Thyroid gland (tissue), 4 donors: ENCODE measurements at regions not wholly inside any gene's neighbourhood (a gene's known extent, or its start where the extent isn't known, plus 50 kb on each side); places are given as distances from the start of the nearest gene placed in this dataset.

Experiments used
- DNase-seq, 2 donors: peaks; one replicate each; pipeline ENCODE4 v3.0.0-alpha.2; 2019
- H3K27ac ChIP-seq, 3 donors: fragments of 200-600 bp; sonication (generic); 1 replicate in 2 of 3; 2 replicates in 1 of 3; pipeline ENCODE4 v1.5.1; 2016 to 2019; ENCODE audit warnings: mild to moderate bottlenecking in 1 of 3, moderate library complexity in 1 of 3
- H3K27me3 ChIP-seq: fragments of 200-600 bp; sonication (generic); one replicate; pipeline ENCODE4 v1.5.1; 2019
- H3K36me3 ChIP-seq, 2 donors: fragments of 200-600 bp; sonication (generic); one replicate each; pipeline ENCODE4 v1.5.1; 2016 to 2019
- H3K4me1 ChIP-seq, 2 donors: fragments of 200-600 bp; sonication (generic); one replicate each; pipeline ENCODE4 v1.5.1; 2017 to 2019
- H3K4me3 ChIP-seq, 3 donors: fragments of 200-600 bp; sonication (generic); replicated peaks in 1 of 3; 1 replicate in 2 of 3; 2 replicates in 1 of 3; pipeline ENCODE4 v1.5.1; 2016; ENCODE audit warnings: mild to moderate bottlenecking in 1 of 3
- H3K9me3 ChIP-seq: fragments of 200-600 bp; sonication (generic); one replicate; pipeline ENCODE4 v1.5.1; 2017
- CTCF ChIP-seq, 6 experiments: fragments of 200-600 bp in 3 of 6; fragments of 450-650 bp in 3 of 6; sonication (generic) in 3 of 6; IDR thresholded peaks; one replicate each; pipeline ENCODE4 v1.5.1; 2016 to 2019; ENCODE audit warnings: antibody characterized with exemption in 6 of 6, mild to moderate bottlenecking in 2 of 6, inconsistent platforms in 1 of 6, moderate library complexity in 1 of 6
- POLR2A ChIP-seq, 2 donors: fragments of 450-650 bp; IDR thresholded peaks; one replicate each; pipeline ENCODE4 v1.6.1; 2017; ENCODE audit warnings: antibody characterized with exemption in 2 of 2, mild to moderate bottlenecking in 2 of 2, moderate library complexity in 1 of 2
- WGBS, 2 donors: methylation state at CpG; one replicate each; pipeline ENCODE4 v1.1.5; 2017; 5-methylcytosine and 5-hydroxymethylcytosine counted together
- intact Hi-C: fragments of 100-400 bp; cut with DNase I; formaldehyde crosslinking; loops from one replicate; pipeline ENCODE4 v1.15.1; 2023

GRCh38 chr15:98308117-98308516 lies 340.2 kb upstream of the IGF1R start:
- no peak for TF ChIP-seq CTCF (IDR thresholded peaks at IDR 0.05)
- no peak for TF ChIP-seq POLR2A (IDR thresholded peaks at IDR 0.05)
- intact Hi-C loops = no loop called here
- Histone ChIP-seq H3K4me3 (no peak overlapping the region), H3K36me3 (no peaks in the 10 kb centered on the region), H3K27me3 (no peaks in the 10 kb centered on the region), H3K27ac (no peak overlapping the region), H3K4me1 (no peaks in the 10 kb centered on the region), H3K9me3 (no peaks in the 10 kb centered on the region)
- WGBS, 2 donors = 85 to 91% methylated on average over 4 of the region's 4 CpGs
- DNase-seq = no peak

- peak in 5 of 6 experiments; percentile 63 to 75 (median 74) for TF ChIP-seq CTCF (IDR thresholded peaks at IDR 0.05)
- no peak for TF ChIP-seq POLR2A (IDR thresholded peaks at IDR 0.05)
- H3K9me3 ChIP-seq = no peaks in the 10 kb centered on the region
- H3K4me1 ChIP-seq = no peaks in the 10 kb centered on the region
- H3K4me3 ChIP-seq = no peak overlapping the region
- H3K27me3 ChIP-seq = no peaks in the 10 kb centered on the region
- peak; percentile 83 to 88 for DNase-seq
- WGBS, 2 donors = 19% methylated on average over 8 of the region's 8 CpGs
- H3K36me3 ChIP-seq = no peaks in the 10 kb centered on the region
- intact Hi-C loops = loop anchor here (1.0 kb wide), 1 partner anchor 111 kb away; no protein-coding TSS in a partner anchor
- no peak overlapping the region for H3K27ac ChIP-seq
These were observed 336.7 kb upstream of the IGF1R start for GRCh38 chr15:98311566-98312188.

GRCh38 chr15:98312913-98313312 lies 335.4 kb upstream of the IGF1R start:
- WGBS, 2 donors = 82 to 89% methylated on average over 4 of the region's 4 CpGs
- H3K36me3 ChIP-seq = no peaks in the 10 kb centered on the region
- H3K27ac ChIP-seq = no peak overlapping the region
- intact Hi-C loops = no loop called here
- no peak for DNase-seq
- no peak for TF ChIP-seq CTCF (IDR thresholded peaks at IDR 0.05)
- no peak for TF ChIP-seq POLR2A (IDR thresholded peaks at IDR 0.05)
- no peaks in the 10 kb centered on the region for H3K9me3 ChIP-seq
- H3K4me3 ChIP-seq = no peak overlapping the region
- no peaks in the 10 kb centered on the region for H3K4me1 ChIP-seq
- H3K27me3 ChIP-seq = no peaks in the 10 kb centered on the region

GRCh38 chr15:98315971-98316370 lies 332.4 kb upstream of the IGF1R start:
- 57 to 63% methylated on average over 3 of the region's 3 CpGs for WGBS, 2 donors
- intact Hi-C loops = no loop called here

More at GRCh38 chr15:98315971-98316370, 332.4 kb upstream of the IGF1R start:
- no peak for DNase-seq
- Histone ChIP-seq H3K36me3 (no peaks in the 10 kb centered on the region), H3K4me3 (no peak overlapping the region), H3K4me1 (no peaks in the 10 kb centered on the region), H3K27ac (no peak overlapping the region), H3K27me3 (no peaks in the 10 kb centered on the region), H3K9me3 (no peaks in the 10 kb centered on the region)
- TF ChIP-seq POLR2A (IDR thresholded peaks at IDR 0.05) (no peak), CTCF (IDR thresholded peaks at IDR 0.05) (no peak)
